ENCODE measurements at regions not wholly inside any gene's neighbourhood (a gene's known extent, or its start where the extent isn't known, plus 50 kb on each side); places are given as distances from the start of the nearest gene placed in this dataset.

DNA sequence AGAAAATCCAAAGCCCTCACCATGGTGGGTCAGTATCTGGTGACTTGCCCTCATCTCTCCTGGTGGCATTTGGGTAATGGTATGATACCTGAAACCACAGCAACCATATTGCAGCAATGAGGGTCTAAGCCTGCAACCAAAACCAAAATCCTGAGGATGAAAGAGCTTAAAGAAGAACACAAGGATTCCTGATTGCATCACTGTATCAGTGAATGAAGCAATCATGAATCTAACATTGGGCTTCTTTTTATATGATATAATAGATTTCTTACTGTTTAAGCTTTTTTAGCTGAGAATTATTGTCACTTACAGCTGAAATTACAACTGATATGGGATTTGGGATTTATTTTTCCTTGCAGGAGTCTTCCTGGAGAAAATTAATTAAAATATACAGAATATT lies 269.9 kb downstream of the MEF2C start:
- DNase-seq, result no peak

DNA sequence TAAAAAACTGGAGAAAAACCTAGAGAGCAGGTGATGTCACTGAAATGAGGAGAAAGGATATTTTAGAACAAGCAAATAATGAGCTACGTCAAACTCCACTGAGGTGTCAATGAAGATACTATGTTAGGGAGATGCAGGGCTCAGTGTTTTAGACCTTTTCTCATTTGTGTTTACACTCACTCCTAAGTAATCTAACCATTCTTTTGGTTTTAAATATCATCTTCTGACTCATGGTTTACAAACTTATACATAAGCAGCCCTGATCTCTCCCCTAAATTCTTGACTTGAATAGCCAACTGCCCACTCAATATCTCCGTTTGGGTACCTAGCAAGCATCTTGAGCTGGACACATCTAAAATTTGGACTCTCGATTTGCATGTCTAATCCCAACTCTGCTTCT lies 272.4 kb downstream of the MEF2C start:
- DNase-seq, result no peak

GRCh38 chr5:88607492-88607891 lies 275.5 kb downstream of the MEF2C start:
- no peak for DNase-seq

DNA sequence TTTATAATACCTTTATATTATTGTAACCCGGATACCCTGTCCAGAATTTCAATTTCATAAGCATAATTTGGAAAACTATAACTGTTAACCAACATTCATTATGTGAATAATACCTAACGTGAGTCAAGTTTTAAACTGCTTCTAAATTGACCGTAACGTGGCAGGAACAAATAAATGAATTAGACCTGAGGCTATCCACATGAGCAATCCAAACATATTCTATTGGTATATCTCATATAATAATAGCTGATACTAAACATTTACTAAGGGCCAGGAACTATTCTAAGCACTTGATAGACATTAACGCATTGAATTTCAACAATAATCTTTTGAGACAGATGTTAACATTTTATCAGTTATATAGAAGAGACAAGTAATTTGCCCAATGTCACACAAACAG lies 276.4 kb downstream of the MEF2C start:
- DNase-seq, result no peak

GRCh38 chr5:88606173-88606572 lies 276.8 kb downstream of the MEF2C start:
- no peak for DNase-seq

DNA sequence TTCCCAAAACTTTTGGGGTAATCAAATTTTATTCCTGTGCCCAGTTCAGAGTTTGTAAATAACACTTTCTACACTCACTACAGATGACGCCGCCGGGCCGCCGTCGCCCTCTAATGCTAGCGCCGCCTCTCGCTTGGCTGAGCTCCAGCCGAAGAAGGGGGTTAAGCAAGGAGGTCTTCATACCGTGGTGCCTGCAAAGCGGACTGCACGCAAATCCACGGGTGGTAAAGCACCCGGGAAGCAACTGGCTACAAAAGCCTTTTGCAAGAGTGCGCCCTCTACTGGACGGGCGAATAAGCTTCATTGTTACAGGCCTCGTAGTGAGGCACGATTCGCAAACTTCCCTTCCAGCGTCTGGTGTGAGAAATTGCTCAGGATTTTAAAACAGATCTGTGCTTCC lies 280.4 kb downstream of the MEF2C start:
- DNase-seq, result no peak

DNA sequence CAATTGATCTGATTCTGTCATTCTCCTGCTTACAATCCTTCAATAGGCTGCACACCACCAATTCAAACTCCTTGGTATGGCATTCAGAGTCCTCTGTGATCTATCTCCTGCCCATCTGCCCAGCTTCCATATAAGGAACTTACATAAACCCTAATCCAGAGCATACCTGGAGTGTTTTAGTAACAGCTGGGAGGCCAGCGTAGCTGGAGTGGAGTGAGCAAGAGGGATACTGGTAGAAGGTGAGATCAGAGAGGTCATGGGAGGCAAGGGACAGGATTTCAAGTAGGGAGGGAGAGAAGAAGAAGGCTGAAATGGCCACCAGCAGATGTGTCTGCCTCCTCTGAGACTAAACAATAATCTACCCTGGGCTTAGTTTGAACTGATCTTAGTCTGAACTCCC lies 288.5 kb downstream of the MEF2C start:
- DNase-seq, result no peak

GRCh38 chr5:88588609-88589008 lies 294.4 kb downstream of the MEF2C start:
- DNase-seq, result no peak

GRCh38 chr5:88583471-88583870 lies 299.5 kb downstream of the MEF2C start:
- no peak for DNase-seq

GRCh38 chr5:88558366-88558765 lies 289.7 kb upstream of the TMEM161B start:
- DNase-seq, result no peak

DNA sequence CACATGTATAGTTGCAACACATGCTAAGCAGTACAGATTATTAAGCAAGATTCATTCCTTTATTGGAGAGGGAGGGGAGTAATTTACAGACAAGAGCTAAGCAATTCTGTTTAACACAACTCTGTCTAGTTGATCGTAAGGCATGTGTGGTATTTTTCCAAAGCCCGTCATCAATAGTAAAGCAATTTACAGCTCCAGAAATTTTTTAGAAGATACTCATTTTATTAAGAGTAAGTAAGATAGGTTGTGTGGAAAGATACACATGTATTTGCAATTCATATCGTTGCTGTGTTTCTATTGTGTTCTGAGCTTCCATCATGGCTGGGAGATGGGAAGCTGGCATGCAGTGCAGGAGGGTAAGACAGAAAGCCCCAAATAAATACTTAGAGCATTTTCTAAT lies 289.2 kb upstream of the TMEM161B start:
- no peak for DNase-seq

- no peak for DNase-seq
Measured at GRCh38 chr5:88557131-88557530, 288.5 kb upstream of the TMEM161B start.

- no peak for DNase-seq
Measured at GRCh38 chr5:88556406-88556805, 287.8 kb upstream of the TMEM161B start.

- DNase-seq, result no peak
Measured at GRCh38 chr5:88555674-88556073, 287.0 kb upstream of the TMEM161B start.

DNA sequence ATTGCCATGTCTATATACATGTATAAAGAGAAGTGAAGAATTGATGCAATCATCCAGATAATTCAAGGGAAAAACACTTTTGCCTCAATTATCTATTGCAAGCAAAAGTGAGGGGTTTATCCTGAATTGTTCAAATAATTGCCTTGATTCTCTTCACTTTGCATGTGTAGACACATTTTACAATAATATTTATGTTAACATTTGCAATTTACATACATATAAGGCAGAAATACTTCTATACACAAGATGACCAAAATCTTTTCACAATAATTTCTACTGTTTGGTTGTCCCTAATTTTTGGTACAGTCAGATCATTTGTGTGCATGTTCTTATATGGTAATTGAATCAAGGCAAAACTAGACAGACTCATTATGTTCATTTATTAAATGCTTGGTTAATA lies 285.3 kb upstream of the TMEM161B start:
- no peak for DNase-seq

- DNase-seq, result no peak
Measured at GRCh38 chr5:88553136-88553875, 284.7 kb upstream of the TMEM161B start.

GRCh38 chr5:88552426-88552825 lies 283.8 kb upstream of the TMEM161B start:
- DNase-seq, result no peak

DNA sequence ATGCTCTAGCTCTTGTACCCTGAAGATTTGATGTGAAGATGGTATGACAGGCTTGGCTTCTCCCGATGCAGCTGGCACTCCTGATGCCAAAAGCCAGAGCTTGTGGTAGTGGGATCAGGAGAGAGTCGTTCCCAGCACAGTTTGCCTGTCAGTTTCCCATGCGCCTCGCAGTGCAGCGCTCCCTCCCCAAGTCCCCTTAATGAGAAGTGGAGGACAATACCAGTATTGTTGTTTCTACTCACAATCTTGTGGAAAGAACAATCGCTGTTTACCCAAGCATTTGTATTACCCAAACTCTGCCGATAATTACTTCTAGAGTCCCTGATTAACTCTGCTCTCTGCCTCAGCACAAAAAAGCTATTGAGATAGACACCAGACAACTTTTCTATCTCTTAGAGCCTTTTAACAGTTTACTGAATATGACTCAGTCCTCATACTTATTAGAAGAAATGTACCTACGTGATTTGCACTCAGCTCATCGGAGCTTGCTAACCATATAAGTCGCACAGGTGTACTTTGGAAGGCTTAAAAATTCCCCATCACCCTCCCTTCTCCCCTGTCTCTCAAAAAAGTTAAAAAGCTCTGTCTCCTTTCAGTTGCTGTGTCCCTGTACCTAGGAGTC lies 283.2 kb upstream of the TMEM161B start:
- no peak for DNase-seq

DNA sequence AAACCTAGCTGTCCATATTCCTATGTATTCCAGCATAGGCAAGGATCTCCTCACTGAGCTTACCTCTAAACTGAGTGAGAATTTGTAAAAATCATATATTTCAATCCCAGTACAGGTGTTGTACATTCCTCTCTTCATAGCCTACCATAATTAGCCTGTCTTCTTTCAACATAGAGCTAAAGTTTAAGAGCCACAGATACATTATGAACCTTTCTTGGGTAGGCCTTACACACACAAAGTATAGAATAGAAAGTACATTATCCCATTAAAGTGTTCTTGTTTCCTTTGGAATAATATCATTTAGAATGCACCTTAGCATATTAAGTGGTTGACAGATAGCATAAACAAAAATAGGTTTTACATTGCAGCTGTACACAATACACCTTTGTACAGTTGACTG lies 282.1 kb upstream of the TMEM161B start:
- DNase-seq, result no peak

- DNase-seq, result no peak
Measured at GRCh38 chr5:88548136-88548805, 279.6 kb upstream of the TMEM161B start.

DNA sequence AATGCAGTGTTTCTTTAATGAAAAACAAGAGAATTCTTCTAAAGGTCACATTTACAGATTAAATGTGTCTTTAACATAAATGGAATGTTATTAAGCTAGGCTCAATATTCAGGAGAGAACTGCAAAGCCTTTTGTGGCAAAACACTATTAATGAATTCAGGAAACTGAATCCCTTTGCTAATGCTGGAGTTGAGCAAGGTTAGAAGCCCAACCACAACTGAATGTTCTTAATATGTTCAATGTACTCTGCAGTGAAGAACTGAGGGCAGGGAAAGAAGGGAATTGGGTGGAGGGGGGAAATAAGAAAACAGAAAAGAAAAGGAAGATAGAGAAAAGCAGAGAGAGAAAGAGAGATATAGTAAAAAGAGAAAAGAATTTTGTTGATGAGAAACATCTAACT lies 276.7 kb upstream of the TMEM161B start:
- DNase-seq, result no peak

DNA sequence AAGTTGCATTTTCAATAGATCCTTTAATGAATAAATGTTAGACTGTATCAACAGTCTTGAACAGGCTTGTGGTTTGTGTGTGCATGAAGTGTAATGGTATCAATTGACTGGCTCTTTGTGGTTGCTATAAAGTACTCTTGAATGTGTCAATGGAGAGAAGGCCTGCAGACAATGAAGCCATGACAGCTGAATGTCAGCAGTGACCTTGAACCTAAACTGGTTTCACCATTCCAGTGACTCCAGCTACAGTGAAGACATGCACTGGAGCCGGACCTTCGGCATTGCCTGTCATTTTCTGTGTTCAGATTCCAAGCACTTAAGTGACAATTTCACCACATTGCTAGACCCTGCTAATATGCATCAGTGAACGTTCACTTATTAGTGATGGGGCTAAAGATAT lies 276.0 kb upstream of the TMEM161B start:
- DNase-seq, result no peak

GRCh38 chr5:88544136-88544645 lies 275.5 kb upstream of the TMEM161B start:
- no peak for DNase-seq

DNA sequence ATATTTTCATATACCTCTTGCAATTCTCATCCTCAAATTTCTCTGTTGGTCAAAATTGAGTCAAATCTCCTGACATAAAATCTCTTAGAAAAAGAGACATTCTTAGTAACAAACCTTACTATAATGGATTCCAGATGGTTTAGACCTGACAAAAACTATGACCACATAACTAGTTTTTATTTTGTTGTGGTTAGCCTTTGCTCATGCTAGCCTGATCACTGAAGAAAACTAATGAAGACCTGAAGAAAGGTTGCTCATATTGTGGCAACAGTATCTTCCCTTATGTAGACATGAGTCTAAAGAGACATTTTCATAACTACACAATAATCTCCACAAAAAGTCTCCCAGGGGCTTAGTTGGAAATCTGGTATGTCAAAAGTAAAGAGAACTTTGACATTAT lies 274.1 kb upstream of the TMEM161B start:
- no peak for DNase-seq

Data from T1000 (cell line).